NCI-H446 treated with DMSO at 0.1 percent for 48 hours (cell line): ENCODE measurements at regions not wholly inside any gene's neighbourhood (a gene's known extent, or its start where the extent isn't known, plus 50 kb on each side); places are given as distances from the start of the nearest gene placed in this dataset.

Source experiments
- DNase-seq: peaks from one replicate; lab custom pipeline; 2025; lab: John Stamatoyannopoulos, UW

DNA sequence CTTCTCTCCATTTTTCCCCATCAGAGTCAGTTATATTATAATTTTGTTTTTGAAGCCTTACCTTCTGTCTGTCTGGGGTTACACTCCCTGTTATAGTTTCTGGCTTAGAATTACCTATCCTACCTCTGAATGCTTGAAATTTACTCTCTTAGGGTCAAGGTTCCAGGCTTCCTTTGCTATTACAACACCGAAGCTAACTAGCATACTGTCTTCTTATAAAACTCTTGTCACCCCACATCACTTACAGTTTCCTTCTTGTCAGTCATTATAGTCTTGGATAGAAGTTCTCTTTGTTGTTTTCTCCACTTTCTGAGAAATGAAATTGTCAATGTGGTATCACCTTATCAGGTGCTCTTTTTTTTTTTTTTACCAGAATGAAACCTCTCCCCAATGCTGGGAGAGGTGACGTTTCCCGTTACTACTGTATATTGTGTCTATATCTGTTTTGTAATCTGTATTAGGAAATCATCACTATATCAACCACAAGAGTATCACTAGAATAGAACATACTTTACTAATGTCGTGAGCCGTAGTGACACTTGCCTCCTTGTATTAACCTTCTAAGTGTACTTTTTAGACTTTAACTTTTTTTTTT lies 69.2 kb upstream of the PSMA6 start:
- no peak for DNase-seq

DNA sequence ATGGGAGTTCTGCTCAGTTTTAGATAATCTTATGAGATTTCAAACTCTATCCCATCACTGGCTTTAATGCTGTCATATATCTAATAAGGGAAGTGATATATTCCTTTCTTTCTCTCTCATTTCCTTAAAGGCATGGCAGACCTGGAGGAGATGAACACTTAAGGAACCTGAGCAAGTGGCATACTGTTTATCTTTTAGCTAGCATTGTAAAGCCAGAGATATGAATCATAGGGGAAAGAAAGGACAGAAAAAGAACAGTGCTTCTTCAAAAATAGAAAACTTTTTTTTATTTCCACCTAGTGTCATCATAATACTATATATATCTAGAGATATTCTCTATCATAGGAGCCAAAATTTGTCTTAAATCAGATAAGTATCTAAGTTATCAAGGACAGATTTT lies 68.3 kb upstream of the PSMA6 start:
- DNase-seq = no peak

DNA sequence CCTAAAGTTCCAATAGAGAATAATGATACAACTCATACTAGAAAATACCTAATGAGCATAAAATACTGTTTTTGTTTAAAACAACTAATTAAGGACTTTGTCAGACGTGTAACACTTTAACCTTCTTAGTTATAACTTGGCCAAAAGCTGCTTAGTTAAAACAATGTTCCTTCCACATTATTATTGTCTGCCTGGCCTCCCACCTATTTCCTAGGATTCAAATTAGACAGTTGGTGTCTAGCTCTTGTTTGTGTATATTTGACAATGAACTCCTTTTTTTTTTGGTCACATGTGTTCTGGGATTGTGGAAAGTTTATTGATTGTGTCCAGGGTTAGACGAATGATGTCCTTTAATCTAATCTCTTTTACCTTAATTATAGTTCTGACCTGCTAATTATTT lies 67.6 kb upstream of the PSMA6 start:
- no peak for DNase-seq

DNA sequence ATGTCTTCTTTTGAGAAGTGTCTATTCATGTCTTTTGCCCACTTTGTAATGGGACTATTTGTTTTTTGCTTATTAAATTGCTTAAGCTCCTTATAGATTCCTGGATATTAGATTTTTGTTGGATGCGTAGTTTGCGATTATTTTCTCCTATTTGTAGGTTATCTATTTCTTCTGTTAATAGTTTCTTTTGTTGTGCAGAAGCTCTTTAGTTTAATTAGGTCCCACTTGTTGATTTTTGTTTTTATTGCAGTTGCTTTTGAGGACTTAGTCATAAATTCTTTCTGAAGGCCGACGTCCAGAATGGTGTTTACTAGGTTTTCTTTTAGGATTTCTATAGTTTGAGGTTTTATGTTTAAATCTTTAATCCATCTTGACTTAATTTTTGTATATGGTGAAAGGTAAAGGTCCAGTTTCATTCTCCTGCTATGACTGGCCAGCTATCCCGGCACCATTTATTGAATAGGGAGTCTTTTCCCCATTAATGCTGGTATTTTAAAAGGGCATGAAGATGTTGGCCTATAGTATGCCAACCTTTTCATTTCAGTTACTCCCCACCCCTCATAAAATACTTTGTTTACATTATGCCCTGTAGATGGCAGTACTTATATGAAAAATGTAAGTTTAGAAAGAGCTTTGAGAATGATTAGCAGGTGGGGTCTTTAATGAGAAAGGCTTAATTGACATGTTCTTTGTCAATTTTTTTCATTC lies 62.9 kb upstream of the PSMA6 start:
- DNase-seq = no peak

DNA sequence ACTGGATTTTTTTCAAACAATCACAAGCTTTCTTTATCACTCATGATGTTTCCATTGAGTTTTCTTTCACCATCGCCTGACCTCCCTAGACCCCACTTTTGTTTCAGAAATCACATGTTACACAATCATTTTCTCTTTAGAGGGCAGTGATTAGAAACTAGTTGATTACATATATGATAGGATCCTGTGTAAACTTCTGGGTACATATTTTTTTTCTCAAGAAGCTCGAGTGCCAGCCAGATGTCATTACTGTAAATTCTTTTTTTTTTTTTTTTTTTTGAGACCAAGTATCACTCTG lies 62.4 kb upstream of the PSMA6 start:
- DNase-seq = no peak

DNA sequence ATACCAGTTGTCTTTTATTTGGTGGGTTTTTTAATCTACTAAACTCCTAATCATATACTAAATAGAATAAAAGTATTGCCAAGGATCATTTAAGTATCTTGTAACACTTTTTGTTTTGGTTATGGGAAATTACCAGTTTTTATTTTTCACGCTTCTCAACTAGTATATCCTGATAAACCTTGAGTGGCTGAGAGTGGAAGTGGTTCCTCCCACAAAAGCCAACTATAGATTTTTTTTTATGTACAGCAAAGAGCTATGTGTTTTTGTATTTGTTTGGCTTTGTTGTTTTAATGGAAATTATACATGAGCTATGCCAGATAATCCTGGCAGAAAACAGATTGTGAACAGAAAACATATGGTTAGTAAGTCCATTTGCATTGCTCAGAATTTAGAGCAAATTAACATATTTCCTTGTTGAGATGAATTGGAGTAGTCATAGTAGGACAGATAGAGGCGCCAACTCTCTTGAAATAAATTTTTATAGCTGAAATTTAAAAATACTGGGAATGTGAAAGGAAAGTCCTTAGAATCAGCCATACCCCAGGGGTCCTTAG lies 60.9 kb upstream of the PSMA6 start:
- peak; percentile 30 for DNase-seq

DNA sequence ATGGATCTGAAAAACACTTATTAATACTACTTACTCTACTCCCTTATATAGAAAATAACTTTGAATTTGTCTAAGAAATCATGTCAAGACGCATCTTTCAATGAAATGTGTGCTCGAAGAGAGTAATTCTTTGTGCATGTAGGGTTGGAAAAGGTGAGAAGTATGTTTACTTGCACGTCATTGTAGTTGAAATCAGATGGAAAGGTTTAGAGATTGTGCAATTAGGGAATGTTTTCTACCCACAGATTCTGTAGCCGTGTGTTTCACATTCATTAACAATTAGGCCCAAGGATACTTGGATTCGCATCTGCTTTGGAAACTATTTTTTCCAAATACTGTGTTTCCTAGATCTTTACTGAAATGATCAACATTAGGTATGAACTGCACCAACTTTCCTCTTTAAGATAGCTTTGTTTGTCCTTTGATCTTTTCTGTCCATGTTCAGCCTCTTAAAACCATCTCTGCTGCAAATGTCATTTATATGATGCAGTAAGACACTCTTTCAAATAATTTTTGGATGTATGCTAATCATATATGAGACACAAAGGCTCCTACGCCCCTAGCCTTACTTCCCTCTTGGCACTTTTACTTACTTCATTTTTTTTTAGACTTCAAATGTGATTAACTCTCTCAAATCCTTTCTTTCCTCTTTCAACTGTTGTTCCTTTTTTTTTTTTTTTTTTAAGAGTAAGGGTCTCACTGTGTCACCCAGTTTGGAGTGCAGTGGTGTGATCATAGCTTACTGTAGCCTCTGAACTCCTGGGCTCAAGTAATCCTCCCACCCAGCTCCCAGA lies 58.0 kb upstream of the PSMA6 start:
- no peak for DNase-seq

DNA sequence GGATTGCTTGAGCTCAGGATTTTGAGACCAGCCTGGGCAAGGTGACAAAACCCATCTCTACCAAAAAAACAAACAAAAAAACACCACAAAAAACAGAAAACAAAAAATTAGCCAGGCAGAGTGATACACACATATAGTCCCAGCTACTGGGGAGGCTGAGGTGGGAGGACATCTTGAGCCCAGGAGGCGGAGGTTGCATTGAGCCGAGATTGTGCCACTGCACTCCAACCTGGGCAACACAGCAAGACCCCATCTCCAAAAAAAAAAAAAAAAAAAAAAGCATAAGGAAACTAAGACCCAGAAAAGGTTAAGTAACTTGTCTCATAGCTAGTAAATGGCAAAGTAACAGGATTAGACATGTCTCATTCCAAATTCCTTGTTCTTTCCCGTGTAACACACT lies 56.3 kb upstream of the PSMA6 start:
- no peak for DNase-seq

DNA sequence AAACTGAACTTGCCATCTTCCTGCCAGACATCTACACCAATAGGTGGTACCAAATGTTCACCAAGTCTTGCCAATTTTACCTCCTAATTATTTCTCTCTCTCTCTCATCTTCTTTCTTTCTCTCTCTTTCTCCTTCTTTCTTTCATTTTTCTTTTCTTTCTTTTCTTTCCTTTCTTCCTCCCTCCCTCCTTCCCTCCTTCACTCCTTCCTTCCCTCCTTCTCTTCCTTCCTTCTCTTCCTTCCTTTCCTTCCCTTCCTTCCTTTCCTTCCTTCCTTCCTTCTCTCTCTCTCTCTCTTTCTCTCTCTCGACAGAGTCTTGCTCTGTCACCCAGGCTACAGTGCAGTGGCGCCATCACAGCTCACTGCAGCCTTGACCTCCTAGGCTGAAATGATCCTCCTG lies 55.4 kb upstream of the PSMA6 start:
- DNase-seq = no peak

DNA sequence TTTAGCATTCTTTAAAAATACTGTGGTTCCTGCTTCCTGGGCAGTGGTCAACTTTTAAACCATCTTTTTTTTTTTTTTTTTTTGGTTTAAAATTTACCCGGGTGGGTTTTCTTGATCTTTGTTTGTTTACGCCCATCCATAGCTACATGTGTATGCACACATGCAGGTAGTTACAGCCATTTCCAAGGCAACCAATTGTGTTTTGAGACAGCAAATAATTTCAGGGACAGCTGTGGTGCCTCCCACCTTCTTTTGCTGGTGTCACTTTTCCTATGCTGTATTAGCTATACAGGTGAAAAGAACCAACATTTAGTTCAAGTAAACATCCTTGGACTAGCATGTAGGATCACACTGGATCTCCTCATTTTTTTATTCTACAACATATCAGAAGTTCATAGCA lies 52.0 kb upstream of the PSMA6 start:
- DNase-seq = no peak
